Uterus (tissue), 3 donors: ENCODE measurements at regions not wholly inside any gene's neighbourhood (a gene's known extent, or its start where the extent isn't known, plus 50 kb on each side); places are given as distances from the start of the nearest gene placed in this dataset.

ENCODE experiments used
- DNase-seq, 2 donors: peaks; one replicate each; pipeline ENCODE4 v3.0.0-alpha.2; 2019 to 2020
- H3K27ac ChIP-seq, 2 donors: fragments of 200-600 bp; sonication (generic); 1 replicate in 1 of 2; 2 replicates in 1 of 2; pipeline ENCODE4 v1.5.1; 2016 to 2018
- H3K27me3 ChIP-seq, 2 donors: fragments of 200-600 bp; sonication (generic); one replicate each; pipeline ENCODE4 v1.5.1; 2018 to 2019; ENCODE audit warnings: control low read depth in 1 of 2
- H3K36me3 ChIP-seq, 2 donors: fragments of 200-600 bp; sonication (generic); one replicate each; pipeline ENCODE4 v1.5.1; 2019; ENCODE audit warnings: control low read depth in 1 of 2
- H3K4me1 ChIP-seq, 2 donors: fragments of 200-600 bp; sonication (generic); one replicate each; pipeline ENCODE4 v1.5.1; 2018 to 2019; ENCODE audit warnings: control low read depth in 1 of 2
- H3K4me3 ChIP-seq, 2 donors: fragments of 200-600 bp; sonication (generic); 1 replicate in 1 of 2; 2 replicates in 1 of 2; pipeline ENCODE4 v1.5.1; 2018 to 2019; ENCODE audit warnings: mild to moderate bottlenecking in 1 of 2
- H3K9me3 ChIP-seq, 2 donors: fragments of 200-600 bp; sonication (generic); one replicate each; pipeline ENCODE4 v1.5.1; 2019; ENCODE audit warnings: control low read depth in 1 of 2
- CTCF ChIP-seq, 4 experiments: fragments of 200-600 bp in 2 of 4; fragments of 450-650 bp in 2 of 4; sonication (generic) in 2 of 4; IDR thresholded peaks; one replicate each; pipeline ENCODE4 v1.5.1; 2016 to 2019; ENCODE audit warnings: antibody characterized with exemption in 4 of 4, mild to moderate bottlenecking in 2 of 4, moderate library complexity in 1 of 4
- POLR2A ChIP-seq, 2 donors: fragments of 450-650 bp; IDR thresholded peaks; one replicate each; pipeline ENCODE4 v1.6.1; 2016; ENCODE audit warnings: antibody characterized with exemption in 2 of 2, mild to moderate bottlenecking in 1 of 2, moderate library complexity in 1 of 2
- intact Hi-C: fragments of 100-400 bp; cut with DNase I; formaldehyde crosslinking; loops from one replicate; pipeline ENCODE4 v1.15.1; 2023; ENCODE audit warnings: low total_unique reads
- donor health status: DM: yes; HTN: yes; CAD: no.

- no peaks in the 10 kb centered on the region for H3K9me3 ChIP-seq
- no peaks in the 10 kb centered on the region for H3K4me1 ChIP-seq
- no peak for TF ChIP-seq CTCF (IDR thresholded peaks at IDR 0.05)
- no peak for TF ChIP-seq POLR2A (IDR thresholded peaks at IDR 0.05)
- H3K27ac ChIP-seq: no peak overlapping the region
- H3K27me3 ChIP-seq: no peaks in the 10 kb centered on the region
- H3K36me3 ChIP-seq: no peaks in the 10 kb centered on the region
- no peak for DNase-seq
- H3K4me3 ChIP-seq: no peak overlapping the region
- intact Hi-C loops: no loop called here
Measured at GRCh38 chr15:72967397-72967796, 84.9 kb upstream of the NEO1 start.

GRCh38 chr15:72966641-72967040 is 85.6 kb upstream of the NEO1 start:
- intact Hi-C loops: no loop called here
- H3K36me3 ChIP-seq: no peaks in the 10 kb centered on the region
- no peaks in the 10 kb centered on the region for H3K4me1 ChIP-seq

GRCh38 chr15:72965671-72966070 is 86.6 kb upstream of the NEO1 start:
- Histone ChIP-seq H3K4me1 (no peaks in the 10 kb centered on the region), H3K4me3 (no peak overlapping the region), H3K27me3 (no peaks in the 10 kb centered on the region), H3K27ac (no peak overlapping the region), H3K9me3 (no peaks in the 10 kb centered on the region), H3K36me3 (no peaks in the 10 kb centered on the region)
- intact Hi-C loops: no loop called here
- DNase-seq: no peak
- no peak for TF ChIP-seq CTCF (IDR thresholded peaks at IDR 0.05)
- no peak for TF ChIP-seq POLR2A (IDR thresholded peaks at IDR 0.05)

More at GRCh38 chr15:72966641-72967040, 85.6 kb upstream of the NEO1 start:
- TF ChIP-seq CTCF (IDR thresholded peaks at IDR 0.05) (no peak), POLR2A (IDR thresholded peaks at IDR 0.05) (no peak)
- Histone ChIP-seq H3K9me3 (no peaks in the 10 kb centered on the region), H3K27ac (no peak overlapping the region), H3K4me3 (no peak overlapping the region), H3K27me3 (no peaks in the 10 kb centered on the region)
- DNase-seq: no peak

GRCh38 chr15:72964542-72964941 is 87.7 kb upstream of the NEO1 start:
- H3K27me3 ChIP-seq: no peaks in the 10 kb centered on the region
- TF ChIP-seq CTCF (IDR thresholded peaks at IDR 0.05) (no peak), POLR2A (IDR thresholded peaks at IDR 0.05) (no peak)
- H3K36me3 ChIP-seq: no peaks in the 10 kb centered on the region
- no peaks in the 10 kb centered on the region for H3K4me1 ChIP-seq
- no peaks in the 10 kb centered on the region for H3K9me3 ChIP-seq
- H3K27ac ChIP-seq: no peak overlapping the region
- intact Hi-C loops: no loop called here
- DNase-seq: no peak
- no peak overlapping the region for H3K4me3 ChIP-seq

- no peak overlapping the region for H3K4me3 ChIP-seq
- H3K4me1 ChIP-seq: no peaks in the 10 kb centered on the region
- no peak for TF ChIP-seq POLR2A (IDR thresholded peaks at IDR 0.05)
- TF ChIP-seq CTCF (IDR thresholded peaks at IDR 0.05): no peak
- no peaks in the 10 kb centered on the region for H3K27me3 ChIP-seq
- no peaks in the 10 kb centered on the region for H3K36me3 ChIP-seq
- H3K27ac ChIP-seq: no peak overlapping the region
- DNase-seq: no peak
- intact Hi-C loops: no loop called here
- no peaks in the 10 kb centered on the region for H3K9me3 ChIP-seq
Measured at GRCh38 chr15:72964135-72964534, 88.1 kb upstream of the NEO1 start.
